ENCODE measurements at regions not wholly inside any gene's neighbourhood (a gene's known extent, or its start where the extent isn't known, plus 50 kb on each side); places are given as distances from the start of the nearest gene placed in this dataset.
"Not testable (repeated sequence)": the region's sequence is repeated elsewhere in the genome, so short reads cannot be mapped to it uniquely, and the experiment has no call there.

DNA sequence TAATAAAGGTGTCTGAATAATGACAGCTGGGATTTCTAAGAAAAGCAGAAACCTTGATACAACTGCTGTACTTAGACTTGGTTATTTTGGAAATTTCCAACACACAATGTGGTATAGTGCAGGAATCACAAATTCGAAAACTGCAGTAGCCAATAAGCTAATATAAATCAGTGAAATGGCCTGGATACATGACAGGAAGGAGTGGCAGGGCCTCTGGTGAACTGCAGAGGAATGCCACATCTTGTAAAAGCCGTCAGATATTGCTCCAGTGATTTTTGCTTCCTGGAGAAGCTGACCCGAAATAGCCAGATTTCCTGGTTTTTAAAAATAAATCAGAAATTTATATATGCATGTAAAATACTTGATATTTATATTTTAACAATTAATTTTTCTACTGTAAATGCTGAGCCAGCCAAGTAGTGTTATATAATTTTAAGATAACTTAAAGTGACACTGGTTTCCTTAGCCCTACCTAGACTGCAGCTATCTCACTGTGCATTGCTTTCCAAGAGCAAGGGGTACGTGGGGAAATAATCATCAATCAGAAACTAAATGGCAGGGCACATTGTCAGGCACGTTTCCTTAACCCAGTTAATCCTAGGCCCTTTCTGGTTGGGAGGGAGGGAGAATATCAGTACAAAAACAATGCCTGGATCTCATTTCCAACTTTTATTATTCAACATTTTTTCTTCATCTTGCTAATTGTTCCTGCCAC lies 182.4 kb downstream of the RASEF start:
- DNase-seq: no peak

- DNase-seq: no peak
Measured at GRCh38 chr9:82882138-82882537, 180.8 kb downstream of the RASEF start.

GRCh38 chr9:82882748-82883147 lies 180.2 kb downstream of the RASEF start:
- DNase-seq: no peak

DNA sequence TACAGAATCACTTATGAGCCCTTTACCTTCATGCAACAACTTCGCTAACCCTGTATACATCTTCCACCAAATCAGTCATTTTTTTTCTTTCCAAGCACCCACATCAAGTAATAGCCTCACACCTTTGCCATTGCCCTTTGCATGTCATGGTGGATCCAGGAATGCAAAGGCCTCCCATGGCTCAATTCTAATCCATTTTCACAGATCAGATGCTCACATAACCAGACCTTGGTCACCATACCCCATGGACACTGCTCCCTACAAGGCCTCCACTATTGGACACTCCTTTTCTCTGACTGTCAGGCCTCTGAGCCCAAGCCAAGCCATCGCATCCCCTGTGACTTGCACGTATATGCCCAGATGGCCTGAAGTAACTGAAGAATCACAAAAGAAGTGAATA lies 179.5 kb downstream of the RASEF start:
- no peak for DNase-seq

- DNase-seq: not testable (repeated sequence)
Measured at GRCh38 chr9:82883974-82884373, 179.0 kb downstream of the RASEF start.

- DNase-seq: no peak
Measured at GRCh38 chr9:82890401-82890800, 172.5 kb downstream of the RASEF start.

GRCh38 chr9:82890865-82891264 lies 172.1 kb downstream of the RASEF start:
- DNase-seq: no peak

- DNase-seq: no peak
Measured at GRCh38 chr9:82891321-82891720, 171.6 kb downstream of the RASEF start.

- DNase-seq: no peak
Measured at GRCh38 chr9:82893549-82893948, 169.4 kb downstream of the RASEF start.

DNA sequence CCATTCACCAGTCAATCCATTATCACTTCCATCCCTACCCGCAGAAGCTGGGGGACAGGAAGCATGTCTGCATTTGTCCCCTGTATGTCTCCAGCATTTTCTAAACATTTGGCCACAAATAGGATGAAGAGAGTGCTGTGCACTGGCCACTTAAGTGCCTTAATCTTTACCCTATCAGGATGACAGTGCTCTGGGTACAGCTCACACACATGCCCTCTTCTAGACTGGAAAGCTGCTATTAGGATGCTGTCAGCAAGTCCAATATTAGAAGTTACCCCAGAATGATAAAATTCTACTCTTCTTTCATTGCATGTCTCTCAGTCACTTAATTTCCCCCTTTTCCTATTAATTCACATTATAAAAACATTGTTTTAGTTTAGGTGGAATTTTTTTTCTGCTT lies 168.4 kb downstream of the RASEF start:
- no peak for DNase-seq

- DNase-seq: no peak
Measured at GRCh38 chr9:82894961-82895821, 167.8 kb downstream of the RASEF start.

DNA sequence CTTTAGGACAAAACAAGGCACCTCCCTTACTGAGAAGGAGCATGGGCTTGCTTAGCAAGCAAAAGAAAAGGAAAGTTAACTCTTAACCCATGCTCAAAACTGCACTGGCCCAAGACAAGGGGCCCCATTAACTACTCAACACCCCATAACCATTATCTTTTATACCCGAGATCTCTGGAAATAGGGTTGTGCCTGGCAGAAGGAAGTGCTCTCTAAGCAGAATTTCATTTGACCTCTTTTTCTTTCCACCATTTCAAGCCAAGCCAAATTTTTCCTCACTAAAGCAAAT lies 167.2 kb downstream of the RASEF start:
- no peak for DNase-seq

DNA sequence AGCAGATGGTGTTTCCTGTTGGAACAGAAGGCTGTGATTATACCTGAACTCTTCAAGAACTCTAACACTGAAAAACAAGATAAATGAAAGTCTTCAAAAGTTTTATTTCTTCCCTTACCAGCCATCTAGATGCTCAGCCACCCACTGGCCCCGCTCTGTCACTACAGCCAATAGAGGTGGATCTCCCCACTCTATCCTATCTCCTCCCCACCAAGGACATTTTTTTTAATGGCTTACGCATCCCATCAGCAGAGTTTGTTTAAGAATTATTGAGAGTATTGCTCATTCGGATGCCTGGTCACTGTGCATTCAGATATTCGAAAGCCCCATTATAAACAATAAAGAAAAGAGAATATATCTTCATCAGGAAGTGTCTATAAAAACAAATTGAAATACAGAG lies 159.4 kb downstream of the RASEF start:
- peak; percentile 5 for DNase-seq

DNA sequence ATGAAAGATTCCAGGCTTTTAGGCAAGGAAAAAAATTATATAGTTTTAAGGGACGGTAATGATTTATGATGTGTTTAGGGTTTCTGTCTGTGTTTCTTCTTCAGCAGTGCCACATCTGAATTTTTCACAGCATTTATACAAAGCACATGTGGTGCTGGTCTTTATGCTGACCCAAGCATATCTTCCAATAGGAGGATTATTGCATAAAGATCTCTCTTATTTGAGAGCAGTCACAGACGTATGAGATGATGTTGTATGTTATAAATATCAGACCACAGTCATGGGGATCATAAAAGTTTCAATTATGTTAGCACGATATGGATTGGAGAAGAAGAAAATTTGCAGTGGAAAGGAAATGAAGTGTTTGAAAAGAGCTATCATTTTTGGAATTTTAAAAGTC lies 150.9 kb downstream of the RASEF start:
- DNase-seq: no peak

GRCh38 chr9:82912645-82913044 lies 150.3 kb downstream of the RASEF start:
- DNase-seq: no peak

GRCh38 chr9:82916238-82916637 lies 146.7 kb downstream of the RASEF start:
- not testable (repeated sequence) for DNase-seq

DNA sequence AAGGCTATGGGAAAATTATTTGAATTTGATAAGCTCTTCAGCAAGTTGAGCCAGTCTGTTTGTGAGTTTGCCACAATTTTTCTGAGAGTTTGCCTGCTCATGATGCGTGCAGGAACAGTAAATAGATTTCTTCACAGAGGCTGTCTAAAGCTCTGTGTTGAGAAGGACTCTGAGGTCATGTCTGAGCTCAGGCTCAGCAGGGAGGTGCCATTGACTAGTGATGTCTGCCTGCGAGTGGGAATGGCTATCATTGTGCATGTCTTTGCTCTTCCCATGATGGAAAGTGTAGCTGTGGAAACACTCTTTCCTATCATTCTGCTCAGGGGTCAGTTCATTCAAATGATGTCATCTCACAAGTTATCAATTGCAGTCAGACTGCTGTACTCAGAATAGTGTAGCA lies 142.8 kb downstream of the RASEF start:
- DNase-seq: no peak

- DNase-seq: no peak
Measured at GRCh38 chr9:82922686-82923085, 140.3 kb downstream of the RASEF start.

- DNase-seq: no peak
Measured at GRCh38 chr9:82923092-82923911, 139.6 kb downstream of the RASEF start.

GRCh38 chr9:82923912-82924605 lies 138.9 kb downstream of the RASEF start:
- DNase-seq: no peak
